GM21528 (cell line): ENCODE measurements at regions not wholly inside any gene's neighbourhood (a gene's known extent, or its start where the extent isn't known, plus 50 kb on each side); places are given as distances from the start of the nearest gene placed in this dataset.

Source experiments
- ATAC-seq: cut with Tn5 transposase; IDR thresholded peaks from one replicate; pipeline ENCODE4 v1.9.1; 2021; ENCODE audit warnings: mild to moderate bottlenecking, moderate library complexity; ENCODE audit not compliant: unreplicated experiment, low FRiP score

GRCh38 chr7:79880312-79880711 lies 254.3 kb upstream of the GNAI1 start:
- ATAC-seq, result no peak

DNA sequence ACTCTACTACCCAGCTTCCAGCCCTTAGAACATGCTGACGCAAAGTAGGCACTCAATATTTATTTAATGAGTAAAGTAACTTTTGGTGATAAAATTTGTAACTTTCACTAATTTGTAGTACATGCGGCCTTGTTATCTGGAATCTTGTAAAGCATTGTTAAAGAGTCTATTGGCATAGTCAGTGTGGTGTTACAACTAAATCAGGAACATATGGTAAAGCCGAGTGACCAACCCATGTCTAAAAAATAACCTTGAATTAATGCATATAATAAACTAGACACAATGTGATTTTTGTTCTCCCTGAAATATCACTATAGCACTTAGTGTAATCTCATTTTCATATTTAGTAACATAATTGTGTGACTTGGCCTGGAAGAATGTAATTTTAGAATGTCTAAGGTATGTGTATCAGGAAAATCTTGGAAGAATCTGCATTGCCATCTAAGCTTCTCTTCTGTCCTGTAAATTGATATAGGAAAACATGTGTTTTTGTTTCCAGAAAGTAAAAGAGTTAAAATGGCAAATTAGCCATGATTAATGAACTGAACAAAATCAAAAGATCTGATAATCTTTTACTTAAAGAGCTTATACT lies 256.7 kb upstream of the GNAI1 start:
- ATAC-seq, result no peak

DNA sequence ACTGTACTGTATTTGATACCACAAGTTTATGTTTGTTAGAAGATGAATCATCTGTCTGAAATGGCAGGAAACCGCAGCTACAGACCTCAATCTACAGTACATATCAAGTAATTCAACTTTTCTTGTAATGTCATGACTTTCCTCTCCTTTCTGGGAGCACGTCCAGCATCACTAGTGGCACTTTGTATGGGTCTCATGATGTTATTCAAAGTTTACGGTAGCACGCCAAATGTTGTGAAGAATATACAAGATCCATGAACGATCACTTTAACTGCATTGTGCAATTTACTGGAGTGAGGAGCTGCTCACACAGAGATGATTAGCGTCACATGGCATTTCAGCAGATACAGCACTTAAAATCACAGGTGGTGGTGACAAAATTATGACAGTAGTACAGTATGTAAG lies 257.8 kb upstream of the GNAI1 start:
- ATAC-seq, result no peak

DNA sequence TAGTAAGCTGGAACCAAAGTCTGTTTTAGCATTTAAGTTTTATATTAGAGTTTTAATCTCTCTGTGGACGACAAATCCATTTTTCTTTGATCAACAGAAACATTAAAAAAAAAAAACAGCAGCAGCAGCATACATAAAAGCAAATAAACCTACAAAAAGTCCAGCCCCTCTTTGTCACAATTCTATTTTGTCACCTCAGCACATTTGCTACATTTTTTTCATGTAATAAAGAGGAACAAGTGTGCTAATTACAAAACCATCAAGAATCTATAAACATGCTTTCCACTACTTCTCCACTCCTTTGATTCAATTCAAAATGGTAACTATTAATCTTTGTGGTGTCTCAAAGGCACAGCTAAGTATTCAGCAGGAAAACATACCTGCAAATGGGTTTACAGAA lies 259.8 kb upstream of the GNAI1 start:
- no peak for ATAC-seq

GRCh38 chr7:79872176-79872575 lies 262.5 kb upstream of the GNAI1 start:
- no peak for ATAC-seq

DNA sequence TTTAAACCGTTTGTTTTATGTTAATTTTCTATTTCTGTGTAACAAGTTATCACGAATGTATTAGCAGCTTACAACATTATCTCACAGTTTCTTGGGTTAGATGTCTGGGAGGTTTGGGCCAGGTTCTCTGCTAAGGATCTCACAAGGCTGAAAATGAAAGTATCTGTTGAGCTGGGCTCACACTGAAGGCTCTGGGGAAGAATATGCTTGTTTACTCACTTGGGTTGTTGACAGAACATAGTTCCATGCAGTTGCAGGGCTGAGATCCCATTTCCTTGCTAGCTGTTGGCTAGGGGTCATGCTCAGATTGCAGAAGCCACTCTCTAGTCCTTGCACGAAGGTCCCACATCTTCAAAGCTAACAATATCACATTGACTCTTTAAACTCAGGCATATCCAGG lies 266.6 kb upstream of the GNAI1 start:
- ATAC-seq, result no peak

DNA sequence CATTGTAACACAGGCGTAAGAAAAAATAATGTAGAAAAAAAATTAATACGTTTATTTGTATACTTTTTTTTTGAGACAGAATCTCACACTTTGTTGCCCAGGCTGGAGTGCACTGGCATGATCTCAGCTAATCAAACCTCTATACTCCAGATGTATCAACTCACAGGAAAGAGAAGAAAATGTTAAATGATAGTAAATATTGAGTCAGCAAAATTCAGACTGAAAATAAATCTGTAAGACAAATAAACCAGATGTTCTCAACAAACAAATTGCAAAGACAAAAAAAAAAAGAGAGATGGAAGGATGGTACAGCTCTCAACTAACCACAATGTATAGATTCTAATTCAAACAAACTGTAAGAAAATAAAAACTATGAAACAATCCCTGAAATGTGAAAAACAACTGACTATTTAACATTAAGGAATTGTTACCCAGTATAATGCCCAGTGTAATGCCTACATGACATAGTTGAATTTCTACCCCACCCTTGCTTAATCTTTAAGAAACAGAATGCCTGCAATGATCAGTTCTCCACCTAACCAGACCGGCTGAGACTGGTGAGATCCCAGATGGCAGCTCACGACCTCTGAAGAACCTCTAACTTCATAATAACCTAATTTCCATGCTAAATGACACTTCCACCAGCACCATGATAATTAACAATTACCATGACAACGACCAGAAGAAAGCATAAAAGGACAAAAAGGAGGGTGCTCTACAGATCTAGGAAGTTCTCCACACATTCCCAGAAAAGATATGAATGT lies 272.0 kb upstream of the GNAI1 start:
- ATAC-seq, result no peak

- ATAC-seq, result no peak
Observed at GRCh38 chr7:79855172-79855571, 279.5 kb upstream of the GNAI1 start.

DNA sequence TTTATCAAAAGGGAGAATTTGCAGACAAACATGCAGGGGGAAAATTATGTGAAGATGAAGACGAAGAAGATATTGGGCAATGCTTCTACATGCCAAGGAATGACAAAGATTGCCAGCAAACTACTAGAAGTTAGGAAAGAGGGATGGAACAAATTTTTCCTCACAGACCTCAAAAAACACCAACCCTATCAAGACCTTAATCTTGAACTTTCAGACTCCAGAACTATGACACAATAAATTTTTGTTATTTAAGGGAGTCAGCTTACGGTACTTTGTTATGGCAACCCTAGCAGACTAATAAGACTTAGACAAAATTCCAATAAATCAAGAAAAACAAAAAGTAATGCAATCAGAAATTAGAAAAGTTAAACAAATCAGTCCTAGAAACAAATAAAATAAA lies 280.0 kb upstream of the GNAI1 start:
- no peak for ATAC-seq

DNA sequence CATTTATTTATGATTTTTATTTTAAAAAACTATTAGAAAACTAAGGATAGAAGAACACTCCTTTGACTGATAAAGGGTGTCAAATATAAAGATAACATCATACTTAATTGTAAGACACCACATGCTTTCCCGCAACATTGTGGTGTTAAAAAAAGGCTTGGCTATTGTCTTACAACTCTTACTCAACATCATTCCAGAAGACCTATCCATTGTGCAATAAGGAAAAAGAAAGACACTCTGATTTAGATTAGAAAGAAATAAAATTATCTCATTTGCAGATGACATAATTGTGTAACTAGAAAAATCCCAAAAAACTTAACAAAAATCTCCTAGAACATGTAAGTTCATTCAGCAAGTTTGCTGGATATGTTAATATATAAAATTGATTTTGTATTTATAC lies 296.7 kb upstream of the GNAI1 start:
- no peak for ATAC-seq

DNA sequence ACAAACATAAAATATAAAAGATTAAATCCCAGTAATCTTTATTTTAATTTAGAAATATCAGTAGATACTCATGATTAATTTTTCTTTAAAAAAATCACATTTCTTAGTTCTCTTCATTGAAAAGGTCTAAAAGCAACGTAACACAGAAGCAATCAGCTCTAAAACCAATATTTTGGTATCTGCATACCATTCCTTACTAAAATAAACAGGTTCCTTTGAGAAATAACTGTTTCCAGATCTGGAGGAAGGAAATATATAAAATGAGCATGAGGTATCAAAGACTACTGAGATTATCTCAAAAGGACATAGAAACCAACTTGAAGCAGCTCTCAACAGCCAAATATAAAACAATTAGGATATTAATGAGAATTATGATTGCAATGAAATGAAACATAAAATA lies 301.0 kb upstream of the GNAI1 start:
- ATAC-seq, result no peak

- ATAC-seq, result no peak
Observed at GRCh38 chr7:79828866-79829265, 305.8 kb upstream of the GNAI1 start.

DNA sequence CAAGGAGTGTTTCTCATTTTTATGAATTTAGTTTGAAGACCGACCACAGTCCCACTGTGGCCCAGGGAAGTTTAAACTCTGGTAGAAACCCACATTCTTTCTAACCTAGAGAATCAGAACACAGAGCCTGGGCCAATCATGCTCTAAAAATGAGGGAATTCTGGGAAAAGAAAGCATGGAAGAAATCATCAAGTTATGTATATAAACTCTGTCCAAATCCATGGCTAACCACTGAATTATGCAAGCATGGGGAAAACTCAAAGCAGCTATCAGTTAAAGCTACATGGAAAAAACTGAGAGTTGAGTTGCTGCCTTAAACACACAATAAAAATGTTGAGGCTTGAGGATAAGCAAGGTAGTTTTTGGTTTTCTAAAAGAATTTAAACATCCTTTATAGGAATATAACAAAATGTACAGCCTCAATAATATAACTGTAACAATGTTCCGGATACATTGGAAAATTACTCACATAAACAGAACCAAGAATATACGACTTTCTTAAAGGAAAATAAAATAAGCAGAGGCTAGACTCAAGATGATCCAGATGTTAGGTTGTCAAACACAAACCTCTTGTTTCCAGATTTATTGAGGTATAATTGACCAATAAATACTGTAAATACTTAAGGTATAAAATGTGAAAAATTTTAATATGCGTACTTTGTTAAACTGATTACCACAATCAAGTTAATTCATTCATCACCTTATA lies 311.2 kb upstream of the GNAI1 start:
- ATAC-seq, result no peak

DNA sequence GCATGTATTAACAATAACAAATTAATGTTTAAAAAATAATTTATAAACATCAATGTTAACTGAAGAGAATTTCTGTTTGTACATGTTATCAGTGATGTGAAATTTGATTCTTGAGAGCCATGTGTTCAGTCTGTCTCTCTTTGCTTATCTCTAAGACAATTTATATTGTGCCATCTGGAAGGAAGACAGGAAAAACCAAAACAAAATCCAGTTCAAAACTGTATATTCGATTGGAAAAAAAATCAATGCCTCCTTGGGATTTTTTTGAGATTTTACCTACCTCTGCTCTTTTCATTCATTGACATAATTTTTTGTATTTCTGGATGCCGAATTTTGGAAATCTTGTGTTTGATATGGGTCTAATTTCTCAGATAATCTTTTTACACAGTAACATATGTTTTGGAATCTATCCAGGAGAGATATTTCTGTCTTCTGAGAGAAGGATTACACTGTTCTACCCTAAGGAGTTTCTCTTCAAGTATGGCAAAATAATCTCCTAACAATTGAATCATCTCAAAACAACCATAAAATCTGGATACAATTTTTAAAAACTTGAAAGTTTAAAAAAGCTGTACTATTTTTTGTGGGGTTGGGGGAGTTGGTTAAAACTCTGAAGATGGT lies 311.9 kb upstream of the GNAI1 start:
- ATAC-seq, result no peak

GRCh38 chr7:79820387-79820786 lies 314.2 kb upstream of the GNAI1 start:
- ATAC-seq, result no peak

- no peak for ATAC-seq
Observed at GRCh38 chr7:79810916-79811315, 323.7 kb upstream of the GNAI1 start.

DNA sequence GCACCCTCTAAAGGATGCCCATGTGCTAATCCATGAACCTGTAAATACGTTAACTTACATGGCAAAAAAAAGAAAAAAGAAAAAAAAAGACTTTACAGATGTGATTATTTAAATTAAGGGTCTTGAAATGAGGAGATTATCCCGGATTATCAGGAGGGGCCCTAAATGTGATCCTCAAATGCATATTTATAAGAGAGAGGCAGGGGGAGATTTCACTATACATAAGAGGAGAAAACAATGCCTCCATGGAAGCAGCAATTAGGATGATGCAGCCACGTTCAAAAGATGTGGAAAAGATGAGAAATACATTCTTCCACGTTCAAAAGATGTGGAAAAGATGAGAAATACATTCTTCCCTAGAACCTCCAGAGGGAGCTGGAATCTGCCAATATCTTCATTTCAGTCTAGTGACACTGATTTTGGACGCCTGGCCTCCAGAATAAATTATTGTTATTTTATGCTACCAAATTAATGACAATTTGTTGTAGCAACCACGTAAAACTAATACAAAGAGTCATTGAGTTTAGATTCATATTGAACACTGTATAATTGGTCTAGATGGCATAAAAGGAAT lies 328.4 kb upstream of the GNAI1 start:
- no peak for ATAC-seq

DNA sequence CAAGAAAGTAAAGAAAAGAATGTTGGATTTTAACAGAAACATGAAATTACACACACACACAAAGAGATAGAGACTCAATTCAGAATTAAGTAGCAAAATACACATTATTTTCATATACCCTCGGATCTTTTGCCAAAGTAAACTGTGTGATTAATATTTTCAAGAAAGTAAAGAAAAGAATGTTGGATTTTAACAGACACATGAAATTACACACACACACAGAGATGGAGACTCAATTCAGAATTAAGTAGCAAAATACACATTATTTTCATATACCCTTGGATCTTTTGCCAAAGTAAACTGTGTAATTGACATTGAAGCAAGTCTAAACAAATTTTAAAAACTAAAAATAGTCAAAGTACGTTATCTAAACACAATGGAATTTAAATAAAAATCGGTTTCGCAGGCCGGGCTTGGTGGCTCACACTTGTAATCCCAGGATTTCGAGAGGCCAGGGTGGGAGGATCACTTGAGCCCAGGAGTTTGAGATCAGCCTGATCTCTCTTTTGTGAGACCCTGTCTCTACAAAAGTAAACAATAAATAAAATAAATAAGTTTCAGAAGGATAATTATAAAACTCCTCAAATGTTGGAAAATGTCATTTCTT lies 337.3 kb upstream of the MAGI2 start:
- no peak for ATAC-seq

- no peak for ATAC-seq
Observed at GRCh38 chr7:79789584-79790345, 336.3 kb upstream of the MAGI2 start.

DNA sequence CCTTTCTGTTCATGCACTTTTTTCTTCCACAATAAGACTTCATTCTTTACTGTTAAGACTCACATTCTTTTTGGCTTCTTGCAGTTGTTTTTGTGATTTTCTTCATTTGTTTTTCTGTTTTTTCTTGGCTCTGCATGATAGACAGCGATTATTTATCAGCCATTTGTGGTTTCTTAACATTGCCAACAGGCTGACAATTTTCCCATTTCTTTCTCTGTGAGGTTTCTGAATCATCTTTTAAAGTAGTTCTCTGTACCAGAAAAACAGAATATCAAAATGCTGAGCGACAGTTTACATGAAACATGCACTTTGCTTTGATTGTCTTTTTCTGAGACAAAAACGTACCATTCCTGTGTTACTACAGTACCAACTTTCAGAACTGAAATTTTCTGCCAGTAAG lies 334.2 kb upstream of the MAGI2 start:
- ATAC-seq, result no peak
